HepG2 (cell line): ENCODE measurements at regions not wholly inside any gene's neighbourhood (a gene's known extent, or its start where the extent isn't known, plus 50 kb on each side); places are given as distances from the start of the nearest gene placed in this dataset.

Experiments used
- CHD2 ChIP-seq: IDR thresholded peaks from 2 replicates; pipeline ENCODE4 v1.6.1; 2011; ENCODE audit warnings: low read depth, low read length, improper control_type of control experiment
- EHMT2 ChIP-seq: fragments of 200-600 bp; sonication (generic); IDR thresholded peaks from 2 replicates; pipeline ENCODE4 v1.7.0; 2017; ENCODE audit warnings: antibody characterized with exemption, low read depth, low read length, borderline replicate concordance
- GABPB1 ChIP-seq: IDR thresholded peaks from 2 replicates; pipeline ENCODE4 v1.6.1; 2016; ENCODE audit warnings: mild to moderate bottlenecking, missing genetic modification reagents, moderate library complexity, missing compliant biosample characterization
- POLR2AphosphoS5 ChIP-seq: IDR thresholded peaks from 2 replicates; pipeline ENCODE4 v1.6.1; 2012; ENCODE audit warnings: low read depth, low read length
- SMAD3 ChIP-seq: sonication (generic); formaldehyde crosslinking; IDR thresholded peaks from 2 replicates; pipeline ENCODE4 v1.4.0; 2020; ENCODE audit warnings: missing genetic modification reagents
- ZC3H13 ChIP-seq: sonication (generic); formaldehyde crosslinking; IDR thresholded peaks from 2 replicates; pipeline ENCODE4 v1.8.1; 2023; ENCODE audit warnings: mild to moderate bottlenecking, missing genetic modification reagents, moderate library complexity
- ZNF432 ChIP-seq: sonication (generic); formaldehyde crosslinking; IDR thresholded peaks from 2 replicates; pipeline ENCODE4 v1.5.0; 2020; ENCODE audit warnings: missing genetic modification reagents, mild to moderate bottlenecking, borderline replicate concordance
- ZNF589 ChIP-seq: sonication (generic); formaldehyde crosslinking; conservative IDR thresholded peaks from 2 replicates; pipeline ENCODE4 v1.8.0; 2022; ENCODE audit warnings: mild to moderate bottlenecking, moderate library complexity, missing genetic modification reagents
- TF ChIP-seq, protein P1 (sequence below): IDR thresholded peaks from 2 replicates; pipeline ENCODE4 v1.6.1; 2016
- TF ChIP-seq, protein P2 (sequence below): sonication (generic); formaldehyde crosslinking; IDR thresholded peaks from 2 replicates; pipeline ENCODE4 v1.8.0; 2022; ENCODE audit warnings: low read depth, missing genetic modification reagents
- TF ChIP-seq, protein P3 (sequence below): sonication (generic); formaldehyde crosslinking; IDR thresholded peaks from 2 replicates; pipeline ENCODE4 v1.5.0; 2020; ENCODE audit warnings: mild to moderate bottlenecking, missing genetic modification reagents, moderate library complexity

DNA sequence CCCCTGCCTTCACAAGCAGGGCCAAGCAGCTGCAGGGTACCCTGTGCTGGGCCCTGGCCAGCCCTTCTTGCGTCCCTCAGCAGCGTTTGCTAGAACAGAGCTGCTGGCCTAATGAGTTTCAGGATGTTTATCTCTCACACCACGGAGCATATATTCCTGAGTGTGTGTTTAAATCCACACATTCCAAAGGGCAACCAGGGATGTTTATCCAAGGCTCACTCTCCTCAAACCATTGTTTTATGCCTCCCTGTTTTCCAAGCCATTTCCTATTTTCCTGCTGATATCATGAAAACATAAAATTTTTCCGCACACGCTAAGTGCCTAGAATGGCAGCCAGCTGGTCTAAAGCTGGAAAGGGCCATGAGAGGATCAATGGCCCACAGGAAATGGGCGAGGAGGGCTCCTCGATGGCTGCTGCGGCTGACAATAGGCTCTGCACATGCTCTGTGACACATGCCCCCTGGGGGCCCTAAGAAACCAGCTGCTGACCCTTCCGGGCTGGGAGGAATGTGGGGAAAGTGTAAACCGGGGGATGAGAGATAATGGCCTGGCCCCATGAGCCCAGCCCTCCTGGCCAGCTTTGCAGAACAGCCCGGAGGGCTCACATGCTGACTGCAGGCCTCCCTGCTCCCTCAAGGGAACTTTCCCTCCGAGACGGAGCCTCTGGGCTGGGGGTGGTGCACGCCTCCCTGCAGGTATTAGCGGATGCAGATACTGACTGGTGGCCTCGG, 194.0 kb downstream of the NDUFA10 start:
- TF ChIP-seq SMAD3 (CRISPR knock-in tag) (no peak), CHD2 (no peak), GABPB1 (CRISPR knock-in tag) (no peak), EHMT2 (no peak), POLR2AphosphoS5 (no peak), ZNF589 (no peak), ZNF432 (no peak), ZC3H13 (CRISPR knock-in tag) (no peak)
- TF ChIP-seq, protein P1, sequence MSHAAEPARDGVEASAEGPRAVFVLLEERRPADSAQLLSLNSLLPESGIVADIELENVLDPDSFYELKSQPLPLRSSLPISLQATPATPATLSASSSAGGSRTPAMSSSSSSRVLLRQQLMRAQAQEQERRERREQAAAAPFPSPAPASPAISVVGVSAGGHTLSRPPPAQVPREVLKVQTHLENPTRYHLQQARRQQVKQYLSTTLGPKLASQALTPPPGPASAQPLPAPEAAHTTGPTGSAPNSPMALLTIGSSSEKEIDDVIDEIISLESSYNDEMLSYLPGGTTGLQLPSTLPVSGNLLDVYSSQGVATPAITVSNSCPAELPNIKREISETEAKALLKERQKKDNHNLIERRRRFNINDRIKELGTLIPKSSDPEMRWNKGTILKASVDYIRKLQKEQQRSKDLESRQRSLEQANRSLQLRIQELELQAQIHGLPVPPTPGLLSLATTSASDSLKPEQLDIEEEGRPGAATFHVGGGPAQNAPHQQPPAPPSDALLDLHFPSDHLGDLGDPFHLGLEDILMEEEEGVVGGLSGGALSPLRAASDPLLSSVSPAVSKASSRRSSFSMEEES (CRISPR knock-in tag): no peak
- TF ChIP-seq, protein P2, sequence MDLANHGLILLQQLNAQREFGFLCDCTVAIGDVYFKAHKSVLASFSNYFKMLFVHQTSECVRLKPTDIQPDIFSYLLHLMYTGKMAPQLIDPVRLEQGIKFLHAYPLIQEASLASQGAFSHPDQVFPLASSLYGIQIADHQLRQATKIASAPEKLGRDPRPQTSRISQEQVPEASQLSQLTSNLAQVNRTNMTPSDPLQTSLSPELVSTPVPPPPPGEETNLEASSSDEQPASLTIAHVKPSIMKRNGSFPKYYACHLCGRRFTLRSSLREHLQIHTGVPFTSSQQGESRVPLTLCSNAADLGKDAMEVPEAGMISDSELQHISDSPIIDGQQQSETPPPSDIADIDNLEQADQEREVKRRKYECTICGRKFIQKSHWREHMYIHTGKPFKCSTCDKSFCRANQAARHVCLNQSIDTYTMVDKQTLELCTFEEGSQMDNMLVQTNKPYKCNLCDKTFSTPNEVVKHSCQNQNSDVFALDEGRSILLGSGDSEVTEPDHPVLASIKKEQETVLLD: no peak
- TF ChIP-seq, protein P3, sequence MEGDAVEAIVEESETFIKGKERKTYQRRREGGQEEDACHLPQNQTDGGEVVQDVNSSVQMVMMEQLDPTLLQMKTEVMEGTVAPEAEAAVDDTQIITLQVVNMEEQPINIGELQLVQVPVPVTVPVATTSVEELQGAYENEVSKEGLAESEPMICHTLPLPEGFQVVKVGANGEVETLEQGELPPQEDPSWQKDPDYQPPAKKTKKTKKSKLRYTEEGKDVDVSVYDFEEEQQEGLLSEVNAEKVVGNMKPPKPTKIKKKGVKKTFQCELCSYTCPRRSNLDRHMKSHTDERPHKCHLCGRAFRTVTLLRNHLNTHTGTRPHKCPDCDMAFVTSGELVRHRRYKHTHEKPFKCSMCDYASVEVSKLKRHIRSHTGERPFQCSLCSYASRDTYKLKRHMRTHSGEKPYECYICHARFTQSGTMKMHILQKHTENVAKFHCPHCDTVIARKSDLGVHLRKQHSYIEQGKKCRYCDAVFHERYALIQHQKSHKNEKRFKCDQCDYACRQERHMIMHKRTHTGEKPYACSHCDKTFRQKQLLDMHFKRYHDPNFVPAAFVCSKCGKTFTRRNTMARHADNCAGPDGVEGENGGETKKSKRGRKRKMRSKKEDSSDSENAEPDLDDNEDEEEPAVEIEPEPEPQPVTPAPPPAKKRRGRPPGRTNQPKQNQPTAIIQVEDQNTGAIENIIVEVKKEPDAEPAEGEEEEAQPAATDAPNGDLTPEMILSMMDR: no peak
